H1 (cell line): ENCODE measurements at regions not wholly inside any gene's neighbourhood (a gene's known extent, or its start where the extent isn't known, plus 50 kb on each side); places are given as distances from the start of the nearest gene placed in this dataset.

Source experiments
- CTCF ChIA-PET: fragments of 300-600 bp; sonication (Branson Sonifier 250); formaldehyde crosslinking; loops from one replicate; lab custom pipeline; 2021; ENCODE audit not compliant: partially characterized antibody; lab: Charles Lee
- POLR2A ChIA-PET: fragments of 300-600 bp; sonication (Branson Sonifier 250); formaldehyde crosslinking; loops from one replicate; lab custom pipeline; 2021; ENCODE audit warnings: inconsistent platforms; ENCODE audit not compliant: partially characterized antibody; lab: Charles Lee
- DNase-seq, 2 experiments: peaks; one replicate each; pipeline versions ENCODE4 v3.0.0 to v3.0.0-alpha.2; 2010 to 2022; ENCODE audit warnings: low spot score in 2 of 2, low read depth in 1 of 2, mixed read lengths in 1 of 2
- FAIRE-seq: peaks from 2 replicates; lab custom pipeline; 2011; peaks lifted over from hg19 to GRCh38; lab: Jason Lieb, UNC
- H2AFZ ChIP-seq: 2 replicates; pipeline ENCODE4 v1.8.1; 2012; ENCODE audit warnings: low read length, inconsistent platforms
- H2AK5ac ChIP-seq: 2 replicates; pipeline ENCODE4 v1.6.1; 2013; ENCODE audit warnings: low read depth, low read length
- H2BK120ac ChIP-seq: replicated peaks from 2 replicates; pipeline ENCODE3; 2013; ENCODE audit warnings: low read depth, low read length, inconsistent platforms
- H2BK12ac ChIP-seq: 2 replicates; pipeline ENCODE4 v1.6.1; 2013; ENCODE audit warnings: low read depth, low read length
- H2BK15ac ChIP-seq: 2 replicates; pipeline ENCODE4 v1.6.1; 2013; ENCODE audit warnings: low read length
- H2BK20ac ChIP-seq: 2 replicates; pipeline ENCODE4 v1.6.1; 2013; ENCODE audit warnings: low read length
- H2BK5ac ChIP-seq: 2 replicates; pipeline ENCODE4 v1.6.1; 2013; ENCODE audit warnings: low read depth, low read length
- H3K14ac ChIP-seq: 2 replicates; pipeline ENCODE4 v1.6.1; 2013; ENCODE audit warnings: inconsistent platforms; ENCODE audit not compliant: insufficient read length
- H3K18ac ChIP-seq: 2 replicates; pipeline ENCODE4 v1.6.1; 2013; ENCODE audit warnings: low read length; ENCODE audit errors: extremely low read depth
- H3K23ac ChIP-seq: 2 replicates; pipeline ENCODE4 v1.6.1; 2013; ENCODE audit warnings: inconsistent platforms; ENCODE audit not compliant: insufficient read length
- H3K23me2 ChIP-seq: 2 replicates; pipeline ENCODE4 v1.6.1; 2013; ENCODE audit warnings: low read depth, low read length
- H3K27ac ChIP-seq: 2 replicates; pipeline ENCODE4 v1.6.1; 2011; ENCODE audit warnings: low read depth, low read length, inconsistent platforms
- H3K27me3 ChIP-seq, 4 experiments: replicated peaks in 1 of 4; 1 replicate in 1 of 4; 2 replicates in 3 of 4; pipeline versions ENCODE4 v1.6.1 to v1.8.1; 2011 to 2013; ENCODE audit warnings: low read length in 3 of 4, mild to moderate bottlenecking in 3 of 4, inconsistent platforms in 2 of 4, mixed read lengths in 2 of 4, moderate library complexity in 1 of 4; ENCODE audit not compliant: control insufficient read depth in 3 of 4, insufficient read depth in 3 of 4; ENCODE audit errors: extremely low read depth in 1 of 4
- H3K36me3 ChIP-seq, 4 experiments: 2 replicates each; pipeline versions ENCODE4 v1.6.1 to v1.8.1; 2011 to 2013; ENCODE audit warnings: mild to moderate bottlenecking in 4 of 4, low read length in 3 of 4, moderate library complexity in 2 of 4, control low read depth in 1 of 4, inconsistent platforms in 1 of 4; ENCODE audit not compliant: insufficient read depth in 4 of 4, control insufficient read depth in 2 of 4
- H3K4ac ChIP-seq: replicated peaks from 2 replicates; pipeline ENCODE3; 2013; ENCODE audit warnings: low read length, low read depth, mixed read lengths, inconsistent platforms; ENCODE audit not compliant: insufficient read length
- H3K4me1 ChIP-seq, 4 experiments: replicated peaks in 1 of 4; 1 replicate in 1 of 4; 2 replicates in 3 of 4; pipeline versions ENCODE4 v1.6.1 to v1.8.1; 2011 to 2013; ENCODE audit warnings: low read length in 3 of 4, inconsistent platforms in 2 of 4, mixed read lengths in 1 of 4; ENCODE audit not compliant: insufficient read depth in 4 of 4, control insufficient read depth in 3 of 4
- H3K4me2 ChIP-seq, 2 experiments: 2 replicates each; pipeline versions ENCODE4 v1.6.1 to v1.8.1; 2011 to 2013; ENCODE audit warnings: low read depth in 2 of 2, low read length in 2 of 2, control low read depth in 1 of 2, inconsistent platforms in 1 of 2, mild to moderate bottlenecking in 1 of 2; ENCODE audit not compliant: insufficient read depth in 1 of 2
- H3K4me3 ChIP-seq, 4 experiments: fragments of 200-600, 300-600 bp in 1 of 4; sonication (generic), shearing (Covaris generic), sonication (Bioruptor Twin) in 1 of 4; 2 replicates each; pipeline versions ENCODE4 v1.5.1 to v1.8.1; 2011 to 2016; ENCODE audit warnings: low read length in 4 of 4, low read depth in 3 of 4, control low read depth in 2 of 4, inconsistent platforms in 2 of 4, mild to moderate bottlenecking in 2 of 4, mixed read lengths in 1 of 4, moderate library complexity in 1 of 4; ENCODE audit not compliant: insufficient read depth in 2 of 4; ENCODE audit errors: extremely low read depth in 1 of 4
- H3K56ac ChIP-seq: replicated peaks from 2 replicates; pipeline ENCODE3; 2013; ENCODE audit warnings: low read depth, mild to moderate bottlenecking, mixed read lengths, low read length, inconsistent platforms; ENCODE audit not compliant: insufficient read length
- H3K79me1 ChIP-seq: 2 replicates; pipeline ENCODE4 v1.6.1; 2013; ENCODE audit warnings: low read depth, low read length, control low read depth
- H3K79me2 ChIP-seq, 2 experiments: 2 replicates each; pipeline versions ENCODE4 v1.6.1 to v1.8.1; 2012 to 2013; ENCODE audit warnings: low read length in 2 of 2, mild to moderate bottlenecking in 2 of 2, inconsistent platforms in 1 of 2; ENCODE audit not compliant: insufficient read depth in 2 of 2, control insufficient read depth in 1 of 2
- H3K9ac ChIP-seq, 4 experiments: replicated peaks in 1 of 4; 1 replicate in 1 of 4; 2 replicates in 3 of 4; pipeline versions ENCODE4 v1.6.1 to v1.8.1; 2011 to 2013; ENCODE audit warnings: low read depth in 3 of 4, low read length in 3 of 4, control low read depth in 2 of 4, mild to moderate bottlenecking in 2 of 4, moderate library complexity in 2 of 4, inconsistent platforms in 1 of 4; ENCODE audit errors: extremely low read depth in 1 of 4
- H3K9me3 ChIP-seq, 2 experiments: 2 replicates each; pipeline versions ENCODE4 v1.6.1 to v1.8.1; 2012 to 2013; ENCODE audit warnings: mild to moderate bottlenecking in 2 of 2, moderate library complexity in 2 of 2, control low read depth in 1 of 2, inconsistent platforms in 1 of 2, low read depth in 1 of 2, low read length in 1 of 2, mixed read lengths in 1 of 2; ENCODE audit not compliant: insufficient read depth in 2 of 2
- H4K20me1 ChIP-seq, 2 experiments: replicated peaks in 1 of 2; 2 replicates each; pipeline versions ENCODE3 to v1.8.1; 2011 to 2013; ENCODE audit warnings: inconsistent platforms in 2 of 2, low read length in 2 of 2, mild to moderate bottlenecking in 1 of 2; ENCODE audit not compliant: insufficient read depth in 2 of 2, control insufficient read depth in 1 of 2
- H4K5ac ChIP-seq: 2 replicates; pipeline ENCODE4 v1.6.1; 2013; ENCODE audit warnings: low read length, low read depth, mixed read lengths, inconsistent platforms; ENCODE audit not compliant: insufficient read length
- H4K8ac ChIP-seq: 2 replicates; pipeline ENCODE4 v1.8.0; 2013; ENCODE audit warnings: mild to moderate bottlenecking, moderate library complexity, low read length, inconsistent platforms; ENCODE audit not compliant: insufficient read depth; ENCODE audit errors: extremely low read depth
- H4K91ac ChIP-seq: replicated peaks from 2 replicates; pipeline ENCODE3; 2013; ENCODE audit warnings: low read length, mixed read lengths, inconsistent platforms; ENCODE audit not compliant: insufficient read length
- CBX8 ChIP-seq: fragments of 300-800, 300-1000 bp; sonication (generic); IDR thresholded peaks from 2 replicates; pipeline ENCODE4 v1.7.1; 2016; ENCODE audit warnings: low read depth, low read length, borderline replicate concordance
- FOSL1 ChIP-seq: IDR thresholded peaks from 2 replicates; pipeline ENCODE4 v1.6.1; 2011; ENCODE audit warnings: mild to moderate bottlenecking, low read depth, low read length, moderate library complexity; ENCODE audit not compliant: insufficient read depth
- KDM1A ChIP-seq: fragments of 200-600, 300-600 bp; sonication (generic); IDR thresholded peaks from 2 replicates; pipeline ENCODE4 v1.7.1; 2016; ENCODE audit warnings: mild to moderate bottlenecking, low read length, borderline replicate concordance
- WGBS, 2 experiments: shearing (Covaris generic) in 1 of 2; methylation state at CpG; one replicate each; pipeline versions ENCODE4 v1.1.6 to v1.1.7; 2013 to 2015; ENCODE audit warnings: low lambda C conversion rate in 2 of 2, mixed read lengths in 2 of 2, inconsistent platforms in 1 of 2, low coverage in 1 of 2, missing lambda C conversion rate in 1 of 2; ENCODE audit not compliant: insufficient replicate concordance in 2 of 2, insufficient coverage in 1 of 2, insufficient read length in 1 of 2; ENCODE audit errors: extremely low coverage in 1 of 2, missing lambda C conversion rate in 1 of 2; 5-methylcytosine and 5-hydroxymethylcytosine counted together

GRCh38 chr1:38376577-38376976 lies 330.0 kb upstream of the POU3F1 start:
- Histone ChIP-seq H4K91ac (no peak overlapping the region), H2BK20ac (no peak overlapping the region), H2AK5ac (no peak overlapping the region), H2BK15ac (no peak overlapping the region), H3K56ac (no peak overlapping the region), H4K8ac (no peak overlapping the region), H3K4me2 (no peak overlapping the region), H3K23ac (no peak overlapping the region), H3K27me3 (no peaks in the 10 kb centered on the region), H3K9ac (no peak overlapping the region), H3K14ac (no peak overlapping the region), H3K79me1 (no peaks in the 10 kb centered on the region), H3K79me2 (no peaks in the 10 kb centered on the region), H4K5ac (no peak overlapping the region), H2AFZ (no peak overlapping the region), H2BK5ac (no peak overlapping the region), H3K4me3 (no peak overlapping the region), H3K27ac (no peak overlapping the region), H3K9me3 (peaks cover 17 to 26% of the 10 kb centered on the region in 2 experiments), H3K4ac (no peak overlapping the region), H3K36me3 (peaks cover 0 to 7% (median 1%) of the 10 kb centered on the region in 4 experiments; a peak in 1 of 8 replicates), H4K20me1 (no peaks in the 10 kb centered on the region), H2BK120ac (no peak overlapping the region), H2BK12ac (no peak overlapping the region), H3K4me1 (peaks cover 0 to 10% (median 4%) of the 10 kb centered on the region in 4 experiments; a peak in 2 of 7 replicates), H3K23me2 (no peaks in the 10 kb centered on the region; the same call in 1 of the 2 replicates), H3K18ac (no peak overlapping the region)
- FAIRE-seq (no peak), DNase-seq (no peak)
- TF ChIP-seq FOSL1 (no peak), CBX8 (no peak), KDM1A (no peak)
- WGBS, 2 experiments = 78% methylated on average over 2 of the region's 2 CpGs; no CpG with 5 or more reads in 1 of the 2 experiments
- ChIA-PET POLR2A (no interaction called here), CTCF (interaction anchor here (1.6 kb wide), 1 partner anchor 27 kb away, joined by 3 read pairs; no protein-coding TSS in a partner anchor)
